ENCODE measurements at regions not wholly inside any gene's neighbourhood (a gene's known extent, or its start where the extent isn't known, plus 50 kb on each side); places are given as distances from the start of the nearest gene placed in this dataset.

GRCh38 chr16:64410306-64410705, 711.6 kb downstream of the CDH11 start:
- DNase-seq (ENCODE audit: low spot score): no peak

- DNase-seq (ENCODE audit: low spot score): peak; percentile 8
Measured at GRCh38 chr16:64409783-64410210, 712.1 kb downstream of the CDH11 start.

DNA sequence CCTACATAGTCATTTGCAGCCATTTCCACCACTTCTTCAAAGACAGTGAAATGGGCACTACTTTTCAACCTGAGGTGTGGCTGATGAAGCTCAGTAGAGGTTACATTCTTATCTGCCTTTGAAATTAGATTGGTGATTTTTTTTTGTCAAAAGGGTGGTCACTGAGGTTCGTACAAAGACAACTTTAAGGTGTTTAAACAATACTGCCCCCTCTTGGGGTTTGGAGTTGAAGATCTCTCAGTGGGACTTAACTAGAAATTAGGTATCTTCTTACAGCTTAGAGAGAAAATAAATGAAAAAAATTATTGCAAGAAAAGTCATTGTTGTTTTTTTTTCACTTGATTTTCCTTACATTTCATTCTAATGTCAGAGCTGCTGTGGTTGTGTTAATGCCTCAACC, 713.2 kb downstream of the CDH11 start:
- DNase-seq (ENCODE audit: low spot score): no peak

DNA sequence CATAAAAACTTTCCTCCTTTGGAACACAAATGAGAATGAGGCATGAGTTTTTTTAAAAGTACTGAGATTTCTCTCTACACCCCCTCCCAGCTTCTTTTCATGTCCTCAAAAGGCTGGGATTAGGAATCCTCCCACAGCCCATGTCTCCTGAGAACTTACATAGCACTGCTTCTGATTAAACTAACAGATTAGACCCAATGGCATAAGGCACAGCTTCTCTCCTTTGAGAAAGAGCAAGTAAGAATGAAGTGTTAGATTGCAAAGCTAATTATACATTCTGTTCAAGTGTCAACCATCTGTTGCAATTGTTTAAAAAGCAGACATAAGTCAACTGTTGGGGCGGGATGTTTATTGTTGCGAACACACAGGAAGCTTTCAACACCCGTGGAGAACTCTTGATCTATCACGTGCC, 715.1 kb downstream of the CDH11 start:
- DNase-seq (ENCODE audit: low spot score): no peak

DNA sequence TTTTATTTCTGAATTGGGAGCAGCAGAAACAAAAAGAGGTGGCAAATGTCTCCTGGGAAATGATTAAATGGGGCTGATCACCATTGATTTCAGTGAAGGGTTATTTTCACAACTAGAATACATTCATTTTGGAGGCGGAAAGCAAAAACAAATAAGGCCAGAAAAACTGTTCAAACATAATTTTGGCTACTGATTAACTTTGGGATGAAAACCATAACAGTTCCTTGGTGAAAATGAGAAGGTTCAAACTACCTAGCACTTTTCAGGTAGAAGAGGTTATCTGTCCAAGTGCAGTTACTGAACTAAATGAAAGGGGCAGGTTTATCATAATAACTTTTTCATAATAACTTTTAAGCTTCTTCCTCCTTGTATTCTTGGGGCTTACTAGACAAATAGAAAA, 718.5 kb downstream of the CDH11 start:
- DNase-seq (ENCODE audit: low spot score): no peak

DNA sequence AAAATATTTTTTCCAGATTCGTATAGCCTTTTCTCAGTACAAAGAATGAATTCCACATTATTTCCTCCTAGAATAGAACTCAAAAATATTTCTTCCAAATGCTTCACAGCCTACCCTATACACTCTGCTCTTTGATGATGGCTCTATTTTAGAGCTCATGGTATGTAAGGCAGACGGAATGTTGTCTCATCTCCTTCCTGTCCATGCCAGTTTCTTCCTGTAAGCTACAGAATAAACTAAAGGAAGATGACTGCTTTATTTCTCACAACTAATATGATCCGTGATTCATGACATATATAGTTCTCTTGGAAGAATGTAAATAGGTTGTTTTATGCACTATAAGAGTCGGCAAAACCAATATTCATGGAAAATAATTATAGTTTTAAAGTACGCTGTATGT, 723.1 kb downstream of the CDH11 start:
- DNase-seq (ENCODE audit: low spot score): no peak

GRCh38 chr16:64397945-64398508, 723.8 kb downstream of the CDH11 start:
- DNase-seq (ENCODE audit: low spot score): peak; percentile 10

GRCh38 chr16:64397042-64397441, 724.8 kb downstream of the CDH11 start:
- no peak for DNase-seq (ENCODE audit: low spot score)

DNA sequence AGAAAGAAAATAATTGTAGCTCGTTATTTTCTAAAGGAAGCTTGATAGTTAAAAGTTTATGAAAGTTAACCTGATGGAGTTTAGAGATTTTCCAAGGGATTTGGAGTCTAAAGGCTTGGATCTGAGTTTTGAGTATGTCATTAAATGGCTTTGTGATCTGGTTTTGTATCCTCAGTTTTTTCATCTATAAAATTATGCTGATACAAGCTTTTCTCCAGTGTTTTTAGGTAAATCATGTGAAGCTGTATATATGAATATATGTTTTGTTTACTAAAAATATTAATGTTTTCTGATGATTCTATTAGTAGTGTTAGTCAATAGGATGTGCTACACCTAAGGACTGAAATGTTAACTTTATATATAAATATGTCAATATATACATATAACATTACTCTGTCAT, 727.8 kb downstream of the CDH11 start:
- no peak for DNase-seq (ENCODE audit: low spot score)

- no peak for DNase-seq (ENCODE audit: low spot score)
Measured at GRCh38 chr16:64392456-64392855, 729.4 kb downstream of the CDH11 start.

- peak; percentile 16 for DNase-seq (ENCODE audit: low spot score)
Measured at GRCh38 chr16:64391063-64391600, 730.7 kb downstream of the CDH11 start.

DNA sequence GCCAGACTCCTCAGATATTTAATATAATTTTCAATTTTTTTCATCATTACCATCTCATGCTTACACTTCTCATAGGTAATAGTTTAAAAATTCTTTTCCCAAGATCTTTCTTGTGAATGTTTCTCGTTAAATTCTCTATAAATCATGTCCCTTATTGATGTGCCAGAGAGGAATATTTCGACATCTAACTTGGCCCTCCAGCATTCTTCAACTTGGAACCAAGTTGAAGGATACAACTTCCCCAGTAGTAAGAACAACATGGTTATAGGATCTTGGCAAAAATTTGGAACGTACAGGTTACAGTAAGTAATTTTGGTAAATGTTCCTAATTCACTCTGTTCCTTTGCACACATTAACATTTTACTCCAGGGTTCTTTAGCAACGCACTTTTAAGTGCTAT, 731.8 kb downstream of the CDH11 start:
- DNase-seq (ENCODE audit: low spot score): no peak

DNA sequence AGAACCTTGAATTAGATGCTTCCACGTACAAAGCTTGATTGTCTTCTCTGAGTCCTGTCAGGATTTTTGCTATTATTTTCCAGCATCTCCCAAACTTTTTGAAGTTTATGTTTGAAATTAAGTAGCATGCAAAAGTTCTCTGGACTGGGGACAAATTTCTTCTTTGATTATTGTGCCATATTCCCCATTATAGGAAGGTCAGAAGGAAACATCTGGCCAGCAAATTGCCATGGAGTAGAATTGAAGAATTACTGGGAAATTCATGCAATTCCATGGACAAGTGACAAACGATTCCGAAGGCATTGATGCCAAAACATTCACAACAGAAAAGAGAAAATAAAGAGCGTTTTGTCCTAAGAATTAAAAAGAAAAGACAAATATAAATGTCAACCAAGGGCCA, 737.2 kb downstream of the CDH11 start:
- no peak for DNase-seq (ENCODE audit: low spot score)

DNA sequence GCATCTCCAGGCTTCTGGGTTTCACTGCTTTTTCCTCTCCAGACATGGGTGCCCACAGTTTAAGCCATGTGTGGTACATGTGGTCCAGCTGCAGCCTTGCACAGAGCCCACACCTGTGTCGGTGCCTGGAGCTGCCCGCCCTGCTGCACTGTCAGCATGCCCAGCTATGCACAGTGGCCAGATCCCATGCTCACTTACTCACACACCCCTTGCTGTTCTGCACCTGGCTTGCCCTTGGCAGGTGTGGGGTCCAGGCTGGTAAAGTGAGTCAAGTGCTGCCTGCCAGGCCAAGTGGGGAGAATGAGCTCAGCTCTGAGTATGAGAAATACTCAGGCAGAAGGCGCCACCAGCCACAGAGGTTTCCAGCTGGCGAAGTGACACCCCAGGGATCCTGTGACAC, 739.9 kb downstream of the CDH11 start:
- DNase-seq (ENCODE audit: low spot score): no peak

GRCh38 chr16:64380751-64381150, 741.1 kb downstream of the CDH11 start:
- DNase-seq (ENCODE audit: low spot score): no peak

DNA sequence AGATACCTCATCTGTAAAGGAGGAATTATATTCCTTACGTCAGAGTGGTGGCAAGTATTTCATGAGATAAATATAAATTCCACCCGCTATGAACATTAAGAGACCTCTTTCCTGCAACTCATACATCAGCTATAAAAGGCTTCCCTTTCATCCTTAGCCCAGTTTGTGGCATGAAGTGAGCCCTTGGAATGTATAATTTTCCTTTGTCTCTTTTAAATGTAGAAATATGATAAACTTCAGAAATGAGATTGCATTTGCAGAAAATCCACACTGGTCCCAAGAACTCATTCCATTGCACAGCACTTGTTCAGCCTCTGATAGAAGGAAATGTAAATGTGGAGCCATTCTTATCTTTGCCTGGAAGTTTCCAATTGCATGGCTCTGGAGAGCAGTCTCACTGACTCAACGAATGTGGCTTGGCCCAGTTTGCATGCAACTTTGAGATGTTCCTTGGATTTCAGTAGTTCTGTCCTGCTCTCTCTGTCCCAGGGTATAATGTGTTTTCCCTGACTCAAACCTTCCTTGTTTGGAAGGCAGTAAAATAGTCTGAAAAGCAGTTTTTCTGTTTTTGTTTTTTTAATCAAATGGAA, 746.4 kb downstream of the CDH11 start:
- DNase-seq (ENCODE audit: low spot score): peak; percentile 18

- no peak for DNase-seq (ENCODE audit: low spot score)
Measured at GRCh38 chr16:64370112-64370511, 751.8 kb downstream of the CDH11 start.

- no peak for DNase-seq (ENCODE audit: low spot score)
Measured at GRCh38 chr16:64365448-64365931, 756.4 kb downstream of the CDH11 start.

GRCh38 chr16:64364894-64365293, 757.0 kb downstream of the CDH11 start:
- DNase-seq (ENCODE audit: low spot score): no peak

DNA sequence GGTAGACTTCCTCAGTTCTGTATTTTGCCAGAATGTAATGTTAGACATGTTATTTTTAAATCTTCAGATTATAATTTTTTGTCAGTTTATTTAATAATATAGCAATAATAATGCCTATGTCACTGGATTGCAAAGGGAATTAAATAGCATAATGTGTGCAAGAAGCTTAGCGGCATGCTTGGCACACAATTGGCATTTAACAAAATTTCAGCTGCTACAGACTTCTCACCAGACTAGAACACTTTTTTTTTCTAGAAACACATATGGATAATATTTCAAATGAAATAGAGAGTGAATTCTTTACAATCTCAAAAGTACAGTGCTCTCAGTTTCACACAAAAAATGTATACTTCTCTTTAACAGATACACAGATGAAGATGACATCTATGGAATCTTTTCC, 757.4 kb downstream of the CDH11 start:
- no peak for DNase-seq (ENCODE audit: low spot score)

- no peak for DNase-seq (ENCODE audit: low spot score)
Measured at GRCh38 chr16:64364016-64364415, 757.8 kb downstream of the CDH11 start.

GRCh38 chr16:64363039-64363438, 758.8 kb downstream of the CDH11 start:
- DNase-seq (ENCODE audit: low spot score): no peak

DNA sequence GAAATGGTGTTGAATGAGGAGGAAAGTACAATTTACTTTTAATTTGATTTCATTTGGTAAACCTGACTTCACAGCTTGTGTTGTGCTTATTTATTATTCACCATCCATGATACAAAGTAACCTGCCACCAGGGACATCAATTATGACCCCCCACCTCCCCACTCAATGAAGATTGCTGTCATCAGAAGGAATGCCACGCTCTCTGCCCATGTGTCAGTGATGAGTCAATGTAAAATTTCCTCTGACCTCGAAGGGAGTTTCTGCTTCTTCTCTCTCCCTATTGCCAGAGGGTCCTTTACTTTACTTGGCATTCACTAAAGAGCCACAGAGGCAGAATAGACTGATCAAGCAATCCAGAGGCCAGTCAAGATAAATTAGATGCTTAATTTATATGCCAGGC, 759.7 kb downstream of the CDH11 start:
- peak; percentile 36 for DNase-seq (ENCODE audit: low spot score)

- DNase-seq (ENCODE audit: low spot score): no peak
Measured at GRCh38 chr16:64361753-64362152, 760.1 kb downstream of the CDH11 start.

All from AG08395 (cell line).